ENCODE measurements at regions not wholly inside any gene's neighbourhood (a gene's known extent, or its start where the extent isn't known, plus 50 kb on each side); places are given as distances from the start of the nearest gene placed in this dataset.

- DNase-seq (ENCODE audit: low read depth in 1 of 2, low spot score in 1 of 2): no peak
- TF ChIP-seq REST (IDR thresholded peaks at IDR 0.05; ENCODE audit: insufficient replicate concordance, low read depth): no peak
- TF ChIP-seq SPI1 (IDR thresholded peaks at IDR 0.05; ENCODE audit: borderline replicate concordance, low read depth): no peak
- no peak for TF ChIP-seq CTCF (IDR thresholded peaks at IDR 0.05; ENCODE audit: insufficient read depth, low read length)
- TF ChIP-seq POLR2AphosphoS5 (IDR thresholded peaks at IDR 0.05; ENCODE audit: low read depth): no peak
- TF ChIP-seq GABPA (IDR thresholded peaks at IDR 0.05; ENCODE audit: low read depth): no peak
- no peak overlapping the region for H3K27ac ChIP-seq (replicated peaks)
Observed at GRCh38 chr16:88318521-88318920, 64.2 kb upstream of the ZNF469 start.

GRCh38 chr16:88319116-88319965 lies 63.4 kb upstream of the ZNF469 start:
- Histone ChIP-seq H3K4me3 (replicated peaks; ENCODE audit: insufficient read depth, low read length) (no peak overlapping the region), H3K27ac (replicated peaks) (no peak overlapping the region), H3K27me3 (ENCODE audit: insufficient read depth, poor library complexity, severe bottlenecking) (no peaks in the 10 kb centered on the region)
- no peak for DNase-seq (ENCODE audit: low read depth in 1 of 2, low spot score in 1 of 2)
- TF ChIP-seq SPI1 (IDR thresholded peaks at IDR 0.05; ENCODE audit: borderline replicate concordance, low read depth) (no peak), REST (IDR thresholded peaks at IDR 0.05; ENCODE audit: insufficient replicate concordance, low read depth) (no peak), CTCF (IDR thresholded peaks at IDR 0.05; ENCODE audit: insufficient read depth, low read length) (no peak), POLR2AphosphoS5 (IDR thresholded peaks at IDR 0.05; ENCODE audit: low read depth) (no peak), GABPA (IDR thresholded peaks at IDR 0.05; ENCODE audit: low read depth) (no peak)

More at GRCh38 chr16:88318521-88318920, 64.2 kb upstream of the ZNF469 start:
- Histone ChIP-seq H3K4me3 (replicated peaks; ENCODE audit: insufficient read depth, low read length) (no peak overlapping the region), H3K27me3 (ENCODE audit: insufficient read depth, poor library complexity, severe bottlenecking) (no peaks in the 10 kb centered on the region)

GRCh38 chr16:88320947-88321634 lies 61.7 kb upstream of the ZNF469 start:
- H3K27ac ChIP-seq (replicated peaks): no peak overlapping the region
- no peaks in the 10 kb centered on the region for H3K27me3 ChIP-seq (ENCODE audit: insufficient read depth, poor library complexity, severe bottlenecking)
- H3K4me3 ChIP-seq (replicated peaks; ENCODE audit: insufficient read depth, low read length): no peak overlapping the region
- no peak for DNase-seq (ENCODE audit: low read depth in 1 of 2, low spot score in 1 of 2)
- TF ChIP-seq CTCF (IDR thresholded peaks at IDR 0.05; ENCODE audit: insufficient read depth, low read length) (no peak), REST (IDR thresholded peaks at IDR 0.05; ENCODE audit: insufficient replicate concordance, low read depth) (no peak), POLR2AphosphoS5 (IDR thresholded peaks at IDR 0.05; ENCODE audit: low read depth) (no peak), SPI1 (IDR thresholded peaks at IDR 0.05; ENCODE audit: borderline replicate concordance, low read depth) (no peak), GABPA (IDR thresholded peaks at IDR 0.05; ENCODE audit: low read depth) (no peak)
